GM19240 (cell line): ENCODE measurements at regions not wholly inside any gene's neighbourhood (a gene's known extent, or its start where the extent isn't known, plus 50 kb on each side); places are given as distances from the start of the nearest gene placed in this dataset.
"Not testable (repeated sequence)": the region's sequence is repeated elsewhere in the genome, so short reads cannot be mapped to it uniquely, and the experiment has no call there.

ENCODE experiments used
- DNase-seq: peaks from one replicate; pipeline ENCODE4 v3.0.0; 2011; ENCODE audit warnings: low spot score; ENCODE audit not compliant: insufficient read length

GRCh38 chr11:109677231-109677630, 255.2 kb downstream of the C11orf87 start:
- DNase-seq: no peak

GRCh38 chr11:109677876-109678275, 255.9 kb downstream of the C11orf87 start:
- DNase-seq: no peak

DNA sequence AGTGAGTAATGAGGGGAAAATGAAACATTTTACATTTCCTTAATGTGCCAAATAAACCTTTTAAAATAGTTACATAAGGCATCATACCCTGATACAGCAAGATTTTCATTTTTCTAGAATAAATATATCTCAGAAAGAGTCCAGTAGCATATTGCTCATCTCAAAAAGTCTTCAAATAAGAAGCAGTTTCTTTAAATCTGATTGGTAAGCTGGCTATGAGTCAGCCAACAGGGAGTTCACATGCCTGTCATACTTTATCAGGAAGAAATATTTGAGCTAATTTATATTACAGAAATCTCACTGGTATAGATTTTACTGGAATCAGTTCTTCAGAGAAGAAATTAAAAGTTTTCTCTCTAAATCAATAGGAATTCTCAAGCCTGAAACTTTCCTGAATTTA, 258.1 kb downstream of the C11orf87 start:
- no peak for DNase-seq

- not testable (repeated sequence) for DNase-seq
Observed at GRCh38 chr11:109682788-109683187, 260.8 kb downstream of the C11orf87 start.

- DNase-seq: no peak
Observed at GRCh38 chr11:109695696-109696095, 273.7 kb downstream of the C11orf87 start.

DNA sequence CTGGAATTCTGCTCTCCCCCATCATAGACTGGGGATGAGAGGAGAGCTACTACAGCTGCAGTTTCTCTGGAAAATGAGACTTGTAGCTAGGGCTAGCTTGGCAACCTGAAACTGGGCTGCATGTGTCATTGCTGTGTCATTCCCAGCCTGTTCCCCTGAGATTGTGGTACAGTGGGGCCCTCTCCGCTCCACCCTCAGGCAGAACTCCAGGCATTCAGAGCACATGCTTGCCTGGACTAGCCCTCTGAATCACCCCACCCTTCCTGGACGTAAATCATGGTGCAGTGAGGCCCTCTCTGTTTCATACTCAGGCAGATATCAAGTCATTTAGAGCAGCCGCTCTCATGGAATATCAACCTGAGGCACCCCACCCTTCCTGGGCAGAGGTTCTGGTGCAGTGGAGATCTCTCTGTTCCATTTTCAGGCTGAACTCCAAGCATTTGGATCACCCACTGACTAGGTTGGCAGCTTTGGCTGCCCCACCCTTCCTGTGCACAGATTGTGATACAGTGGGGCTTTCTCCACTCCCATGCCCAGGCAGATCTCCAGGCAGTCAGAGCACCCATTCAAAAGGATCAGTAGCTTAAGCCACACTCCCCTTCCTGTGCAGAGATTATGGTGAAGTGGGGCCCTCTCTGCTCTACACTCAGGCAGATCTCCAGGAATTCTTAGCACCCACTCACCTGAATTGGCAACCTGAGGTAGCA, 274.4 kb downstream of the C11orf87 start:
- no peak for DNase-seq

DNA sequence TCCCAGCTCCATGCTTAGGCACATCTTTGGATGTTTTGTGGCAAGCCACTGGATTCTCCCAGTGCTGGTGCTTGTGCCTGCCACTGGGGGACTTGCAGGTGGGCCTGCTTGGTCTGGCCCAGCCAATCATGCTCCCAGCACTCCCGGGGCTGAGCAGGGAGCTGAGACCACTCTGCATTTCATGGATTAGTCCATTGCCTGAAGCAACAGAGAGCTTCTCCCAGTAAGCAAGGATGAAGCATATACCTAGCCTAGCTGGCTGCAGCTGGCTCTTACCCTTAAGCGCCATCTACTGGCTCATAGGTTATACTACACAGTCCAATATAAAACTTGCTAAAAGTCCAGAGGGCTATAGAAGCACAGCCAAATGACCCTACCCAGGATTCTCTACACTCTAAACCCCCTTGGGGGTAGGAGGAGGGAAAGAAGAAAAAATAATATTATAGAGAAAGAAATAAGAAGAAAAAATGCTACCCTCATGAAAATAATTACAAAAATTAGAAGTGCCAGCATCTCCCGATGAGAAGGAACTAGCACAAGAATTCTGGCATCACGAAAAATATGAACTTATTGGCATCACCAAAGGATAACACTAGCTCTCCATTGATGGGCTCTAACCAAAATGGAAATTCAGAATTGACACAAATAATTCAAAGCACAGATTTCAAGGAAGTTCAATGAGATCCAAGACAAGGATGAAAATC, 275.3 kb downstream of the C11orf87 start:
- DNase-seq: no peak

- no peak for DNase-seq
Observed at GRCh38 chr11:109698237-109698636, 276.2 kb downstream of the C11orf87 start.

GRCh38 chr11:109704432-109704831, 282.4 kb downstream of the C11orf87 start:
- no peak for DNase-seq

DNA sequence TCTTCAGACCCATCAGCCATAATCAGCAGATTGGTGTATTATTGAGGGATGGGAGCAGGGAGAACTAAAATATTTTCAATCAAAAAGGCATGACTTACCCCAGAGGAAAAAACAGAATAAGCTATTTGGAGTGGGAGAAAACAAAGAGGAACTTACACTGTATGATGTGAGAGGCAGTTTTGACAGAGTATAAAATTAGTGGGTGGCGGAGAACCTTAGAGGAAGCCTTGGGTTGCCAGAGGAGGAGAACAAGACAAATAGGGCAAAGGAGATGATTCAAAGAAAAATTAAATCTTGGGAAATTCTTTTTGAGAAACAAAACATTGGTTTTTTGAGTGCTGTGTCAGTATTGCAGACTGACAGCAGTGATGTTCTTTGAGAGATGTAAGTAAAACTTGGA, 285.0 kb downstream of the C11orf87 start:
- no peak for DNase-seq

DNA sequence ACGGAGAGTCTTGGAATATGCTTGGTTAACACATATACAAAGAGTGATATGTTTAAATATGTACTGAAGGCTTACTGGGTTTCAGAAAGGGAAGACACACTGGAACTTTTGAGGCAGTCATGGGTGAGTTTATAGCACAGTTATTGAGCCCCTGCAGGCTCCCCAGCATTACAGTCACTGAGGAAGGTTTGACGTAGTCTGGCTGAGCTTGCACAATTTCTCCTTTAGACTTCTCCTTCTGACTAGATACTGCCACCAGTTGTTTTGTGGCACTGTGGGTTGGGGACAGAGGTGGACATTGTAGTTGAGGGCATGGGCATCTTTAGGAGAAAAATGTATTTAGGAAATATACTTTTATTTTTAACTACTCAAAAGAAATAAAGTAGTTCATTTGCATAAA, 285.4 kb downstream of the C11orf87 start:
- no peak for DNase-seq

DNA sequence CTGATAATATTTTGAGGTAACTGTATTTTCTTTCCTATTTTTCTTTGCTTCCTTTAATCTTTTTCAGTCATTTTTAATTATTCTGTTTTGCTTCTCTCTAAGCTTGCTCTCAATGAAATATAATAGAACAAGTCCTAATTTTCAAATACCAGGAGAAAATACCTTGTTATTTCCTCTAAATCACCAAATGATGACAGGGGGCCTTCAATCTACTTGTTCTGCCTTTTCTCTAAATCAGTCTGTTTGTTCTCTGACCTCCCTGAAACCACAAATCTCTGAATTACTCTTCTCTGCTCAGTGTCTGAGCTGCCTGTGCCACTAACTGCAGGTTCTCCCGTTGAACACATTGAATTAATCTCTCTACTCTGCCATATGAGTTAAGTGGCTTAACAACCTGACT, 286.2 kb downstream of the C11orf87 start:
- no peak for DNase-seq

- DNase-seq: not testable (repeated sequence)
Observed at GRCh38 chr11:109714444-109714843, 292.5 kb downstream of the C11orf87 start.

DNA sequence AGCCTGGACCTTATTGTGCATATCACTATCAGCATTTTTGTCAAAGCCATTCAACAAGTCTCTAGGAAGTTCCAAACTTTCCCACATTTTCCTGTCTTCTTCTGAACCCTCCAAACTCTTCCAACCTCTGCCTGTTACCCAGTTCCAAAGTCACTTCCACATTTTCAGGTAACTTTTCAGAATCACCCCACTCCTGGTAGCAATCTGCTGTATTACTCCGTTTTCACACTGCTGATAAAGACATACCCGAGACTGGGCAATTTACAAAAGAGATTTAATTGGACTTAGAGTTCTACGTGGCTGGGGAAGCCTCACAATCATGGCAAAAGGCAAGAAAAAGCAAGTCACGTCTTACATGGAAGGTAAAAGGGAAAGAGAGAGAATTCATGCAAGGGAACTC, 293.4 kb downstream of the C11orf87 start:
- DNase-seq: not testable (repeated sequence)

- DNase-seq: no peak
Observed at GRCh38 chr11:109726061-109726460, 304.1 kb downstream of the C11orf87 start.

GRCh38 chr11:109728056-109728455, 306.1 kb downstream of the C11orf87 start:
- no peak for DNase-seq

GRCh38 chr11:109729761-109730160, 307.8 kb downstream of the C11orf87 start:
- no peak for DNase-seq

GRCh38 chr11:109730669-109731068, 308.7 kb downstream of the C11orf87 start:
- no peak for DNase-seq

GRCh38 chr11:109731451-109731850, 309.5 kb downstream of the C11orf87 start:
- DNase-seq: no peak

DNA sequence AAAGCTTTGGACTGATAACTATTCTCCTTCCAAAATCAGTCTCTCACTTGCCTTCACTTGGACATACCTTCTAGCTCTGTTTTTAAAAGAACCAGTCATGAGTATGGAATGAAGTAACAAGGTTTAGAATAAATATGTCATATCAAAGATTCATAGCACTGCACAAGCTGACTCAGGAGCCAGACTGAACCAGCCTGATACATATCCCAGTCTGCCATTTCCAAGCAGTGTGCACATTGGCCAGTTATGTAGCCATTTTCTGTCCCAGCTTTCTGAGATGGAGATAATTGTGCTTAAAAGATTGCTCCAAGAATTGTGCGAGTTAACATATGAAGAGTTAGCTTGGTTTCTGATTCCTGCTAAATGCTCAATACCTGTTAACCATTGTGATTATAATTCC, 311.3 kb downstream of the C11orf87 start:
- DNase-seq: no peak

GRCh38 chr11:109734566-109734965, 312.6 kb downstream of the C11orf87 start:
- DNase-seq: no peak

DNA sequence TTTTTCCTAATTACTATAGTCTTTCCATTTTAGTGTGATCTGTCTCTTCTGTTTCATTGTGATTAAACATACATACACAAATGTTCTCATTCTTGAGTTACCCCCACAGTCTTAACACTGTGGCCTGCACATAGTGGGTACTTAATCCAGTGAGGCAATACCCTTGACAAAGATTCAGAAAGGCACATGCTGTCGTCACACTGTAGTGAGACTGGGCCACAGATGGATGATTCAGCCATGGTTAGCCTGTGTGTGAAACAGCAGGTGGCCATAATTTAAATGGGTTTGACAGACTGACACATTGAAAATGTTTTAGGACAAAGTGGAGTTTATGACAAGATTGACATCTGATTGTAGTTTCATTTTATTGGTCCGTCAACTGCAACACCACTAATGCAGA, 313.1 kb downstream of the C11orf87 start:
- no peak for DNase-seq

DNA sequence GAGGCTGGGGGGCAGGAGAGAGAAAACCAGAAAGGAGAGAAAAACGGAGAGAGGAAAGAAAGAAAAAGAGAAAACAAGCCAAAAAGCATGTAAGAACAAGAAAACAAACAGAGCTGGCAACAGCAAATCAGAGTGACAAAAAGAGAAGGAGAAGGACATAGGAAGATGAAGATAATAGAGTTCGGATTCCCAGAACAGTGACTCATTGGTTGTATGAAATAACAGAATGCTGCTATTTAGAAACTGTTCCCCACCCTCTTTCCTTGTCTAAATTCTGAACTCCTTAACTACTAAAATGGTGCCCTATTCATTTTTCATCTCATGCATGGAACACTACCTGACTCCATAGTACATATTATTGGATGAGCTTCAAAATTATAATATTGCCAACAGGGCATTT, 317.4 kb downstream of the C11orf87 start:
- DNase-seq: no peak
